ENCODE measurements at regions not wholly inside any gene's neighbourhood (a gene's known extent, or its start where the extent isn't known, plus 50 kb on each side); places are given as distances from the start of the nearest gene placed in this dataset.

DNA sequence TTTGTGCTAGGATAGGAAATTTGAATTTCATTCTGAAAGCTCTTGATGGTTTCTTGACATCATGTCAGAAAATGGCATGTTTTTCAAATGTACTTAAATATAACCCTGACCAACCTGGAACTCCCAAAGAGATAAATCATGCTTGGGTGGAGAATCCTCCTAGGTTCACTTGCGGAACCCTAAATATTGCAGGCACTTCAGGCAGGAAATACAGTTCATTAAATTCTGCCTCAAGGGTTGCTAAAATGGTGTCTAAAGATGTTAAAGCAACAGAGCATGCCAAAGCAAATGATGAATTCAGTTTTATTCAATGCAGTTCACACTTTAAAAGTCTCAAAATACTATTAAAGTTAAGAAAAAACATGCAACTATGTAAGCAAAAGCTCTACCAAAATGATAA, 415.9 kb downstream of the SLITRK6 start:
- TF ChIP-seq POLR2A (IDR thresholded peaks at IDR 0.05; ENCODE audit: low read length) (no peak), GATA1 (IDR thresholded peaks at IDR 0.05; ENCODE audit: low read depth, low read length) (no peak)

Measured in erythroblast (primary cell).